ENCODE measurements at regions not wholly inside any gene's neighbourhood (a gene's known extent, or its start where the extent isn't known, plus 50 kb on each side); places are given as distances from the start of the nearest gene placed in this dataset.

GRCh38 chr21:27221077-27221476, 254.2 kb upstream of the ADAMTS5 start:
- TF ChIP-seq, protein P1, sequence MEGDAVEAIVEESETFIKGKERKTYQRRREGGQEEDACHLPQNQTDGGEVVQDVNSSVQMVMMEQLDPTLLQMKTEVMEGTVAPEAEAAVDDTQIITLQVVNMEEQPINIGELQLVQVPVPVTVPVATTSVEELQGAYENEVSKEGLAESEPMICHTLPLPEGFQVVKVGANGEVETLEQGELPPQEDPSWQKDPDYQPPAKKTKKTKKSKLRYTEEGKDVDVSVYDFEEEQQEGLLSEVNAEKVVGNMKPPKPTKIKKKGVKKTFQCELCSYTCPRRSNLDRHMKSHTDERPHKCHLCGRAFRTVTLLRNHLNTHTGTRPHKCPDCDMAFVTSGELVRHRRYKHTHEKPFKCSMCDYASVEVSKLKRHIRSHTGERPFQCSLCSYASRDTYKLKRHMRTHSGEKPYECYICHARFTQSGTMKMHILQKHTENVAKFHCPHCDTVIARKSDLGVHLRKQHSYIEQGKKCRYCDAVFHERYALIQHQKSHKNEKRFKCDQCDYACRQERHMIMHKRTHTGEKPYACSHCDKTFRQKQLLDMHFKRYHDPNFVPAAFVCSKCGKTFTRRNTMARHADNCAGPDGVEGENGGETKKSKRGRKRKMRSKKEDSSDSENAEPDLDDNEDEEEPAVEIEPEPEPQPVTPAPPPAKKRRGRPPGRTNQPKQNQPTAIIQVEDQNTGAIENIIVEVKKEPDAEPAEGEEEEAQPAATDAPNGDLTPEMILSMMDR (IDR thresholded peaks at IDR 0.05), result no peak
- TF ChIP-seq POLR2A (IDR thresholded peaks at IDR 0.05) (no peak), EP300 (IDR thresholded peaks at IDR 0.05) (no peak), POLR2AphosphoS5 (IDR thresholded peaks at IDR 0.05) (no peak)
